ENCODE measurements at regions not wholly inside any gene's neighbourhood (a gene's known extent, or its start where the extent isn't known, plus 50 kb on each side); places are given as distances from the start of the nearest gene placed in this dataset.

- TF ChIP-seq CTCF (IDR thresholded peaks at IDR 0.05) = no peak
- Histone ChIP-seq H3K27me3 (ENCODE audit: control insufficient read depth, insufficient read depth, low read length) (no peaks in the 10 kb centered on the region), H3K4me1 (no peaks in the 10 kb centered on the region), H3K27ac (no peak overlapping the region), H3K9ac (no peak overlapping the region), H3K4me2 (ENCODE audit: low read length) (no peak overlapping the region), H3K4me3 (ENCODE audit: low read depth, low read length) (no peak overlapping the region), H3K79me2 (no peaks in the 10 kb centered on the region), H2AFZ (no peak overlapping the region), H3K36me3 (ENCODE audit: control insufficient read depth, insufficient read depth, low read length) (no peaks in the 10 kb centered on the region), H3K9me3 (ENCODE audit: control insufficient read depth, low read length) (no peaks in the 10 kb centered on the region)
Measured at GRCh38 chr6:51161752-51162151, 343.1 kb downstream of the TFAP2B start.

GRCh38 chr6:51163843-51164529 is 345.3 kb downstream of the TFAP2B start:
- H2AFZ ChIP-seq = no peak overlapping the region
- H3K79me2 ChIP-seq = no peaks in the 10 kb centered on the region
- no peaks in the 10 kb centered on the region for H3K36me3 ChIP-seq (ENCODE audit: control insufficient read depth, insufficient read depth, low read length)
- H3K9ac ChIP-seq = no peak overlapping the region
- H3K4me3 ChIP-seq (ENCODE audit: low read depth, low read length) = no peak overlapping the region
- no peaks in the 10 kb centered on the region for H3K9me3 ChIP-seq (ENCODE audit: control insufficient read depth, low read length)
- H3K27me3 ChIP-seq (ENCODE audit: control insufficient read depth, insufficient read depth, low read length) = no peaks in the 10 kb centered on the region
- no peak overlapping the region for H3K4me2 ChIP-seq (ENCODE audit: low read length)
- no peak overlapping the region for H3K27ac ChIP-seq
- H3K4me1 ChIP-seq = no peaks in the 10 kb centered on the region
- no peak for TF ChIP-seq CTCF (IDR thresholded peaks at IDR 0.05)

- no peak for TF ChIP-seq CTCF (IDR thresholded peaks at IDR 0.05)
- Histone ChIP-seq H3K36me3 (ENCODE audit: control insufficient read depth, insufficient read depth, low read length) (no peaks in the 10 kb centered on the region), H3K9me3 (ENCODE audit: control insufficient read depth, low read length) (no peaks in the 10 kb centered on the region), H3K9ac (no peak overlapping the region), H3K79me2 (no peaks in the 10 kb centered on the region), H3K4me3 (ENCODE audit: low read depth, low read length) (no peak overlapping the region), H3K27me3 (ENCODE audit: control insufficient read depth, insufficient read depth, low read length) (no peaks in the 10 kb centered on the region), H3K27ac (no peak overlapping the region), H3K4me2 (ENCODE audit: low read length) (no peak overlapping the region), H3K4me1 (no peaks in the 10 kb centered on the region), H2AFZ (no peak overlapping the region)
Measured at GRCh38 chr6:51166914-51167313, 348.2 kb downstream of the TFAP2B start.

- no peak for TF ChIP-seq CTCF (IDR thresholded peaks at IDR 0.05)
- no peaks in the 10 kb centered on the region for H3K9me3 ChIP-seq (ENCODE audit: control insufficient read depth, low read length)
- H3K27me3 ChIP-seq (ENCODE audit: control insufficient read depth, insufficient read depth, low read length) = no peaks in the 10 kb centered on the region
- H3K79me2 ChIP-seq = no peaks in the 10 kb centered on the region
- no peak overlapping the region for H3K27ac ChIP-seq
- H3K36me3 ChIP-seq (ENCODE audit: control insufficient read depth, insufficient read depth, low read length) = no peaks in the 10 kb centered on the region
- no peak overlapping the region for H3K9ac ChIP-seq
- H3K4me3 ChIP-seq (ENCODE audit: low read depth, low read length) = no peak overlapping the region
- no peak overlapping the region for H2AFZ ChIP-seq
- H3K4me2 ChIP-seq (ENCODE audit: low read length) = no peak overlapping the region
- no peaks in the 10 kb centered on the region for H3K4me1 ChIP-seq
Measured at GRCh38 chr6:51167468-51167867, 348.8 kb downstream of the TFAP2B start.

GRCh38 chr6:51182827-51183226 is 364.2 kb downstream of the TFAP2B start:
- H3K4me2 ChIP-seq (ENCODE audit: low read length) = no peak overlapping the region
- H3K4me3 ChIP-seq (ENCODE audit: low read depth, low read length) = no peak overlapping the region
- no peaks in the 10 kb centered on the region for H3K36me3 ChIP-seq (ENCODE audit: control insufficient read depth, insufficient read depth, low read length)
- H3K4me1 ChIP-seq = no peaks in the 10 kb centered on the region
- H2AFZ ChIP-seq = no peak overlapping the region
- no peaks in the 10 kb centered on the region for H3K27me3 ChIP-seq (ENCODE audit: control insufficient read depth, insufficient read depth, low read length)
- no peaks in the 10 kb centered on the region for H3K9me3 ChIP-seq (ENCODE audit: control insufficient read depth, low read length)
- H3K9ac ChIP-seq = no peak overlapping the region
- H3K79me2 ChIP-seq = no peaks in the 10 kb centered on the region
- no peak overlapping the region for H3K27ac ChIP-seq
- TF ChIP-seq CTCF (IDR thresholded peaks at IDR 0.05) = no peak

All from parathyroid adenoma (tissue), 2 donors.